ENCODE measurements at regions not wholly inside any gene's neighbourhood (a gene's known extent, or its start where the extent isn't known, plus 50 kb on each side); places are given as distances from the start of the nearest gene placed in this dataset.
"Not testable (repeated sequence)": the region's sequence is repeated elsewhere in the genome, so short reads cannot be mapped to it uniquely, and the experiment has no call there.

GRCh38 chr10:133785846-133786602 lies 159.4 kb upstream of the FRG2B start:
- not testable (repeated sequence) for H3K9me3 ChIP-seq; H3K4me3 ChIP-seq (ENCODE audit: low read depth, low read length); H3K4me1 ChIP-seq; H3K27me3 ChIP-seq; H3K36me3 ChIP-seq
- DNase-seq: peak; percentile 44
- TF ChIP-seq, protein P1, sequence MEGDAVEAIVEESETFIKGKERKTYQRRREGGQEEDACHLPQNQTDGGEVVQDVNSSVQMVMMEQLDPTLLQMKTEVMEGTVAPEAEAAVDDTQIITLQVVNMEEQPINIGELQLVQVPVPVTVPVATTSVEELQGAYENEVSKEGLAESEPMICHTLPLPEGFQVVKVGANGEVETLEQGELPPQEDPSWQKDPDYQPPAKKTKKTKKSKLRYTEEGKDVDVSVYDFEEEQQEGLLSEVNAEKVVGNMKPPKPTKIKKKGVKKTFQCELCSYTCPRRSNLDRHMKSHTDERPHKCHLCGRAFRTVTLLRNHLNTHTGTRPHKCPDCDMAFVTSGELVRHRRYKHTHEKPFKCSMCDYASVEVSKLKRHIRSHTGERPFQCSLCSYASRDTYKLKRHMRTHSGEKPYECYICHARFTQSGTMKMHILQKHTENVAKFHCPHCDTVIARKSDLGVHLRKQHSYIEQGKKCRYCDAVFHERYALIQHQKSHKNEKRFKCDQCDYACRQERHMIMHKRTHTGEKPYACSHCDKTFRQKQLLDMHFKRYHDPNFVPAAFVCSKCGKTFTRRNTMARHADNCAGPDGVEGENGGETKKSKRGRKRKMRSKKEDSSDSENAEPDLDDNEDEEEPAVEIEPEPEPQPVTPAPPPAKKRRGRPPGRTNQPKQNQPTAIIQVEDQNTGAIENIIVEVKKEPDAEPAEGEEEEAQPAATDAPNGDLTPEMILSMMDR (IDR thresholded peaks at IDR 0.05; ENCODE audit: low read depth, low read length): peak; percentile 19

GRCh38 chr10:133785178-133785577 lies 158.6 kb upstream of the FRG2B start:
- not testable (repeated sequence) for H3K9me3 ChIP-seq; H3K36me3 ChIP-seq; DNase-seq; H3K4me3 ChIP-seq (ENCODE audit: low read depth, low read length); H3K27me3 ChIP-seq; H3K4me1 ChIP-seq

- not testable (repeated sequence) for H3K9me3 ChIP-seq; H3K4me3 ChIP-seq (ENCODE audit: low read depth, low read length); H3K4me1 ChIP-seq; H3K27me3 ChIP-seq; H3K36me3 ChIP-seq; DNase-seq
Observed at GRCh38 chr10:133765308-133765707, 138.7 kb upstream of the FRG2B start.

- not testable (repeated sequence) for DNase-seq; H3K4me3 ChIP-seq (ENCODE audit: low read depth, low read length); H3K36me3 ChIP-seq; H3K9me3 ChIP-seq; H3K27me3 ChIP-seq; H3K4me1 ChIP-seq
Observed at GRCh38 chr10:133764823-133765209, 138.2 kb upstream of the FRG2B start.

DNA sequence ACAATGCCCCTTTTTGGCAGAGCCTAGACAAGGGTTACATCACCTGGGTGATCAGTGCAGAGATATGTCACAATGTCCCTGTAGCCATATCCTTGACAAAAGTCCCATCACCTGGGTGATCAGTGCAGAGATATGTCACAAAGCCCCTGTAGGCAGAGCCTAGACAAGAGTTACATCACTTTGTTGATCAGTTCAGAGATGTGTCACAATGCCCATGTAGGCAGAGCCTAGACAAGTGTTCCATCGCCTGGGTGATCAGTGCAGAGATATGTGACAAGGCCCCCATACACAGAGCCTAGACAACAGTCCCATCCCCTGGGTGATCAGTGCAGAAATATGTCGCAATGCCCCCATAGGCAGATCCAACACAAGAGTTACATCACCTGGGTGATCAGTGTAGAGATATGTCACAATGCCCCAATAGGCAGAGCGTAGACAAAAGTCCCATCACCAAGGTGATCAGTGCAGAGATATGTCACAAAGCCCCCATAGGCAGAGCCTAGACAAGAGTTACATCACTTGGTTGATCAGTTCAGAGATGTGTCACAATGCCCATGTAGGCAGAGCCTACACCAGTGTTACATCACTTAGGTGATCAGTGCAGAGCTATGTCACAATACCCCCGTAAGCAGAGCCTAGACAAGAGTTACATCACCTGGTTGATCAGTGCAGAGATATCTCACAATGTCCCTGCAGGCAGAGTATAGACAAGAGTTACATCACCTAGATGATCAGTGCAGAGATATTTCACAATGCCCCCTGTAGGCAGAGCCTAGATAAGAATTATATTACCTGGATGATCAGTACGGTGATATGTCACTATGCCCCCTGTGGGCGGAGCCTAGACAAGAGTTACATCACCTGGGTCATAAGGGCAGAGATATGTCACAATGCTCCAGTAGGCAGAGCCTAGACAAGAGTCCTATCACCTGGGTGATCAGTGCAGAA lies 137.6 kb upstream of the FRG2B start:
- H3K4me1 ChIP-seq; H3K27me3 ChIP-seq; H3K4me3 ChIP-seq (ENCODE audit: low read depth, low read length); H3K36me3 ChIP-seq; H3K9me3 ChIP-seq: not testable (repeated sequence)
- DNase-seq: peak; percentile 1

- H3K4me3 ChIP-seq (ENCODE audit: low read depth, low read length); DNase-seq; H3K36me3 ChIP-seq; H3K4me1 ChIP-seq; H3K9me3 ChIP-seq; H3K27me3 ChIP-seq: not testable (repeated sequence)
Observed at GRCh38 chr10:133763190-133763589, 136.6 kb upstream of the FRG2B start.

DNA sequence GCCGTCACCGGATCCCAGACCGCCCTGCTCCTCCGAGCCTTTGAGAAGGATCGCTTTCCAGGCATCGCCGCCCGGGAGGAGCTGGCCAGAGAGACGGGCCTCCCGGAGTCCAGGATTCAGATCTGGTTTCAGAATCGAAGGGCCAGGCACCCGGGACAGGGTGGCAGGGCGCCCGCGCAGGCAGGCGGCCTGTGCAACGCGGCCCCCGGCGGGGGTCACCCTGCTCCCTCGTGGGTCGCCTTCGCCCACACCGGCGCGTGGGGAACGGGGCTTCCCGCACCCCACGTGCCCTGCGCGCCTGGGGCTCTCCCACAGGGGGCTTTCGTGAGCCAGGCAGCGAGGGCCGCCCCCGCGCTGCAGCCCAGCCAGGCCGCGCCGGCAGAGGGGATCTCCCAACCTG lies 127.0 kb upstream of the FRG2B start:
- not testable (repeated sequence) for H3K4me1 ChIP-seq; H3K27me3 ChIP-seq; H3K36me3 ChIP-seq; DNase-seq; H3K9me3 ChIP-seq; H3K4me3 ChIP-seq (ENCODE audit: low read depth, low read length)

Measured in BE2C (cell line).